ENCODE measurements at regions not wholly inside any gene's neighbourhood (a gene's known extent, or its start where the extent isn't known, plus 50 kb on each side); places are given as distances from the start of the nearest gene placed in this dataset.
"Not testable (repeated sequence)": the region's sequence is repeated elsewhere in the genome, so short reads cannot be mapped to it uniquely, and the experiment has no call there.

- not testable (repeated sequence) for TF ChIP-seq CTCF (IDR thresholded peaks at IDR 0.05); POLR2A (IDR thresholded peaks at IDR 0.05; ENCODE audit: low read length); SMC3 (IDR thresholded peaks at IDR 0.05)
Measured at GRCh38 chr4:155044251-155044650, 164.2 kb upstream of the NPY2R start.

All from A549 (cell line).